ENCODE measurements at regions not wholly inside any gene's neighbourhood (a gene's known extent, or its start where the extent isn't known, plus 50 kb on each side); places are given as distances from the start of the nearest gene placed in this dataset.

- no peak for DNase-seq (ENCODE audit: low spot score)
Measured at GRCh38 chr2:173783382-173783781, 181.8 kb downstream of the SP3 start.

GRCh38 chr2:173785813-173786212 is 179.4 kb downstream of the SP3 start:
- no peak for TF ChIP-seq CTCF (IDR thresholded peaks at IDR 0.05; ENCODE audit: extremely low read depth, missing control alignments)
- DNase-seq (ENCODE audit: low spot score), result no peak

More at GRCh38 chr2:173783382-173783781, 181.8 kb downstream of the SP3 start:
- TF ChIP-seq CTCF (IDR thresholded peaks at IDR 0.05; ENCODE audit: extremely low read depth, missing control alignments), result no peak

- DNase-seq (ENCODE audit: low spot score), result no peak
- no peak for TF ChIP-seq CTCF (IDR thresholded peaks at IDR 0.05; ENCODE audit: extremely low read depth, missing control alignments)
Measured at GRCh38 chr2:173791502-173791901, 173.7 kb downstream of the SP3 start.

- DNase-seq (ENCODE audit: low spot score), result no peak
- TF ChIP-seq CTCF (IDR thresholded peaks at IDR 0.05; ENCODE audit: extremely low read depth, missing control alignments), result no peak
Measured at GRCh38 chr2:173792166-173792565, 173.0 kb downstream of the SP3 start.

- no peak for TF ChIP-seq CTCF (IDR thresholded peaks at IDR 0.05; ENCODE audit: extremely low read depth, missing control alignments)
Measured at GRCh38 chr2:173792741-173793140, 172.4 kb downstream of the SP3 start.

GRCh38 chr2:173793709-173794565 is 171.2 kb downstream of the SP3 start:
- DNase-seq (ENCODE audit: low spot score), result no peak
- TF ChIP-seq CTCF (IDR thresholded peaks at IDR 0.05; ENCODE audit: extremely low read depth, missing control alignments), result no peak

More at GRCh38 chr2:173792741-173793140, 172.4 kb downstream of the SP3 start:
- no peak for DNase-seq (ENCODE audit: low spot score)

- no peak for TF ChIP-seq CTCF (IDR thresholded peaks at IDR 0.05; ENCODE audit: extremely low read depth, missing control alignments)
- DNase-seq (ENCODE audit: low spot score), result no peak
Measured at GRCh38 chr2:173797586-173798263, 167.4 kb downstream of the SP3 start.
